ENCODE measurements at regions not wholly inside any gene's neighbourhood (a gene's known extent, or its start where the extent isn't known, plus 50 kb on each side); places are given as distances from the start of the nearest gene placed in this dataset.

DNA sequence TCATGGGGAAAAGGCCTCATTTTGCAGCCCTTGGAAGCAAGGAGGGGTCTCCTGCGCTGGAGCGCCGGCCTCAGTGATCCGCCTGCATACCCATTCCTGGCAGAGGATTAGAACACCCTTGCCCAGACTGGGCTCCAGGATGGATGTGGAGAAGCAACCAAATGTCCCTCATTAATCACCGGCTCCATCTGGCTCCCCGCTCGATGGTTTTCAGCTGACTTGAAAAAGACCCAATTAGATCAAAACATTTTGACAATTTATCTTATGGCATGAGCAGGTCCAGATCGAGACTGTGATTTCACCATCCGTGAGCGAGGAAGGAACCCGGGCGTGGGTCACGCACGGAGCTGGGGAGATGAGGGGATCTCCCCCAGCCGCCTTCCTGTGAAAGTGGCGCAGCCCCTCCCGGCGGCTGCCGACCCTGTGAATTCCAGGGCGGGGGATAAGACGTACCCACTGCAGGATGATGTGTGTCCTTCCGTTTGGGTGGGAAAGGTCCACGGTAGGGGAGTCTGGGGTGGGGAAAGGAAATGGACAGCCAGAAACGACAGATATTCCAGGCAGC, 141.6 kb downstream of the EMX2 start:
- intact Hi-C loops (cut with DNase I) = no loop called here
- DNase-seq = no peak
- Histone ChIP-seq H3K4me3 (no peak overlapping the region), H3K9me3 (no peaks in the 10 kb centered on the region), H3K27ac (no peak overlapping the region), H3K36me3 (no peaks in the 10 kb centered on the region), H3K4me1 (peaks cover 0 to 13% (median 5%) of the 10 kb centered on the region in 3 donors), H3K27me3 (peaks cover 0 to 20% (median 0%) of the 10 kb centered on the region in 4 donors)
- TF ChIP-seq CTCF (IDR thresholded peaks at IDR 0.05) (no peak), POLR2A (IDR thresholded peaks at IDR 0.05) (no peak)
- 65 to 73% methylated on average over 7 to 17 of the region's 24 CpGs for WGBS, 2 donors

GRCh38 chr10:117684672-117685211, 142.2 kb downstream of the EMX2 start:
- intact Hi-C loops (cut with DNase I) = no loop called here
- Histone ChIP-seq H3K36me3 (no peaks in the 10 kb centered on the region), H3K27me3 (peaks cover 0 to 20% (median 0%) of the 10 kb centered on the region in 4 donors), H3K4me1 (peaks cover 0 to 13% (median 5%) of the 10 kb centered on the region in 3 donors), H3K27ac (no peak overlapping the region), H3K4me3 (peak overlapping the region in 1 of 4 donors; percentile 2), H3K9me3 (no peaks in the 10 kb centered on the region)
- DNase-seq = no peak
- 10 to 15% methylated on average over 2 to 4 of the region's 16 CpGs for WGBS, 2 donors
- TF ChIP-seq POLR2A (IDR thresholded peaks at IDR 0.05) (no peak), CTCF (IDR thresholded peaks at IDR 0.05) (peak in 1 of 6 experiments; percentile 10)

DNA sequence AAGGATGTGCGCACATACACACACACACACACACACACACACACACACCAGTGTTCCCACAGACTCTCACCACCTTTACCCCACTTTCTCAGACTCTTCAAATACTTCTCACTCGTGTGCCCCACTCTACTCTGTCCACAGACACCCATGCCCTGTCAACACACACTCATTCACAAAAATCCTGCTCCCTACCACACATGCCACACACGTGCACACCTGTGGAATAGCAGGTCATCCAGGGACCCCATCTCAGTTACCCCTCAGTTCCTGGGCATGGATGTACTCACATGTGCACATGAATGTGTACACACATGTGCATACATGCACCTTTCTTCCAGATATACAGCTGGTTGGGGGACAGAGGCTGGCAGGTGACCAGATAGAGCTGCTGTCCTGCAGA, 142.9 kb downstream of the EMX2 start:
- DNase-seq = no peak
- intact Hi-C loops (cut with DNase I) = no loop called here
- Histone ChIP-seq H3K4me3 (no peak overlapping the region), H3K27me3 (peaks cover 0 to 20% (median 0%) of the 10 kb centered on the region in 4 donors), H3K9me3 (no peaks in the 10 kb centered on the region), H3K36me3 (no peaks in the 10 kb centered on the region), H3K27ac (no peak overlapping the region), H3K4me1 (peaks cover 0 to 13% (median 5%) of the 10 kb centered on the region in 3 donors)
- TF ChIP-seq CTCF (IDR thresholded peaks at IDR 0.05) = no peak
- TF ChIP-seq POLR2A (IDR thresholded peaks at IDR 0.05) = no peak
- 56 to 61% methylated on average over 3 of the region's 3 CpGs for WGBS, 2 donors

DNA sequence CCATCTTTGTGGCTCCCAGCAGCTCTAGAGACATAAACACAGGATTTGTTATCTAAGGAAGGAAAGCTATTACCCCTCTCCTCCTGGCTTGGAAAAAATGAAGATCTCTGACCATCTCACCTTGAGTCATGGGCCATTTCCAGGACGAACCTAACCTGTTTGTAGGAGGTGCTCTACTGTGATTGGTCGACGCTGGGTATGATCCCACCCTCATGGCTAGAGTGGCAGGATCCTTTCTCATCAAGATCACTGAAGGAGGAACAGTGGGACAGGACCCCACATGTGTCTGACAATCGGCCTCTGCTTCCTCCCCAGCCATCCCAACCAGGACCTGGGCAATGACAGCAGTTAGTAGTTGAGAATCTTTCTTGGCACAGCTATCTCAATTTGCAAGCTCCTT, 144.1 kb downstream of the EMX2 start:
- Histone ChIP-seq H3K9me3 (no peaks in the 10 kb centered on the region), H3K4me1 (peaks cover 0 to 13% (median 5%) of the 10 kb centered on the region in 3 donors), H3K27ac (no peak overlapping the region), H3K4me3 (no peak overlapping the region), H3K27me3 (peaks cover 0 to 20% (median 0%) of the 10 kb centered on the region in 4 donors), H3K36me3 (no peaks in the 10 kb centered on the region)
- 59 to 79% methylated on average over 3 to 4 of the region's 4 CpGs for WGBS, 2 donors
- TF ChIP-seq CTCF (IDR thresholded peaks at IDR 0.05) (no peak), POLR2A (IDR thresholded peaks at IDR 0.05) (no peak)
- intact Hi-C loops (cut with DNase I) = no loop called here
- DNase-seq = no peak

GRCh38 chr10:117688358-117688757, 145.8 kb downstream of the EMX2 start:
- H3K4me3 ChIP-seq = no peak overlapping the region
- H3K36me3 ChIP-seq = no peaks in the 10 kb centered on the region
- no peaks in the 10 kb centered on the region for H3K9me3 ChIP-seq
- 29 to 49% methylated on average over 3 of the region's 3 CpGs for WGBS, 2 donors
- peaks cover 0 to 13% (median 5%) of the 10 kb centered on the region in 3 donors for H3K4me1 ChIP-seq
- intact Hi-C loops (cut with DNase I) = no loop called here
- no peak overlapping the region for H3K27ac ChIP-seq
- H3K27me3 ChIP-seq = peaks cover 0 to 14% (median 0%) of the 10 kb centered on the region in 4 donors
- no peak for DNase-seq
- TF ChIP-seq POLR2A (IDR thresholded peaks at IDR 0.05) (no peak), CTCF (IDR thresholded peaks at IDR 0.05) (no peak)

All from esophagus squamous epithelium (tissue), 5 donors.